Head of caudate nucleus (tissue), 42 donors: ENCODE measurements at regions not wholly inside any gene's neighbourhood (a gene's known extent, or its start where the extent isn't known, plus 50 kb on each side); places are given as distances from the start of the nearest gene placed in this dataset.

Source experiments
- DNase-seq, 42 donors: peaks; one replicate each; pipeline versions ENCODE4 v3.0.0 to v3.0.0-alpha.2; 2020 to 2021; ENCODE audit warnings: mixed read lengths in 7 of 42
- intact Hi-C: fragments of 100-400 bp; cut with DNase I; formaldehyde crosslinking; loops from one replicate; pipeline ENCODE4 v1.15.0; 2022

- no peak for DNase-seq
- intact Hi-C loops, result no loop called here
Measured at GRCh38 chr6:47360388-47360787, 50.7 kb upstream of the TNFRSF21 start.

DNA sequence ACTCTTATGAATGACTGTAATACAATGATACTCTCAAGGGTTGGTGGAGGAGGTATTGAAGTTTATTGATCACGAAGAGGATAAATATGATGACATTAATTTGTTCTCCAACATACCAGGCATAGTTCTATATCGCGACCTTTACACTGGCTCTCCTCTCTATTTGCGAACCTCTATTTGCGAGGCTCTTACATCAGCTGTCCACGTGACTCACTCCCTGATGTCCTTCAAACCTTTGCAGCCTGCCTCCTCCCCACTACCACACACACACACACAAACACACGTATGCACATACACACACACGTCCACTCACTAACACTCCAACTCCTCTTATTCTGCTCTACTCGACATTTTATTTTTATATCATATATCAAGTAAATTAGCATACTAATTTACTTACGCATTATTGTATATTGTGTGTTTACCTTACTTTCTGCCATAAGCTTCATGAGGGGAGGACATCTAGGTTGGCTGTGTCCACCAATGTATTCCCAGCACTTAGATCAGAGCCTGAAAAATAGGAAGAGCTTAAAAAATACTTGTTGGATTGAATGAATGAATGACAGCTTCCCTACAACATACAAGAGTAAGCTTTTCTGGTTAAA, 53.3 kb upstream of the TNFRSF21 start:
- intact Hi-C loops, result no loop called here
- DNase-seq, result no peak

- DNase-seq, result no peak
- intact Hi-C loops, result no loop called here
Measured at GRCh38 chr6:47363736-47364135, 54.0 kb upstream of the TNFRSF21 start.

DNA sequence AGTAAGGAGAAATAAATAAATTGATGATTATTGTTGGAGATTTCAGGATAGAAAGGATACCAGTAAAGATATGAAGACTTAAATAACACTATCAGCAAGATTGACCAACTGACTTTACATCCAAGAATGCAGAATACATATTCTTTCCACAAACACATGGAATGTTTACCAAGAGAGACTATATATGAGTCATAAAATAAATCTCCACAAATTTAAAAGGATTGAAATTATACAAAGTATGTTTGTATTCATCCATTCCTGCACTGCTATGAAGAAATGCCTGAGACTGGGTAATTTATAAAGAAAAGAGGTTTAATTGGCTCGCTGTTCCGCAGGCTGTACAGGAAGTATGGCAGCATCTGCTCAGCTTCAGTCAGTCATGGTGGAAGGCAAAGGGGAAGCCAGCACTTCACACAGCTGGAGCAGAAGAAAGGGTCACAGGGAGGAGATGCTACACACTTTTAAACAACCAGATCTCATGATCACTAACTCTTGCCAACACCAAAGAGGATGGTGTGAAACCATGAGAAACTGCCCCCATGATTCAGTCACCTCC, 56.7 kb upstream of the TNFRSF21 start:
- intact Hi-C loops, result no loop called here
- DNase-seq, result no peak

GRCh38 chr6:47371139-47371869, 61.6 kb upstream of the TNFRSF21 start:
- DNase-seq, result no peak
- intact Hi-C loops, result no loop called here

GRCh38 chr6:47371870-47372255, 62.2 kb upstream of the TNFRSF21 start:
- intact Hi-C loops, result no loop called here
- DNase-seq, result no peak

DNA sequence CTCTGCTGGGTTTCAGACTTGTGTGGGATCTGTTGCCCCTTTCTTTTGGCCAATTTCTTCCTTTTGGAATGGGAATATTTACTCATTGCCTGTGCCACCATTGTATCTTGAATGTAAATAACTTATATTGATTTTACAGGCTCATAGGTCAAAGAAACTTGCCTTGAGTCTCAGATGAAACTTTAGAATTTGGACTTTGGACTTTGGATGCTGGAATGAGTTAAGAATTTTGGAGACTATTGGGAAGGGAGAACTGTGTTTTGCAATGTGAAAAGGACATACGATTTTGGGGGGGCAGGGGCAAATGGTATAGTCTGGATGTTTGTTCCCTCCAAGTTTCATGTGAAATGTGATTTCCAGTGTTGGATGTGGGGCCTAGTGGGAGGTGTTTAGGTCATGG, 62.6 kb upstream of the TNFRSF21 start:
- intact Hi-C loops, result no loop called here
- DNase-seq, result no peak

DNA sequence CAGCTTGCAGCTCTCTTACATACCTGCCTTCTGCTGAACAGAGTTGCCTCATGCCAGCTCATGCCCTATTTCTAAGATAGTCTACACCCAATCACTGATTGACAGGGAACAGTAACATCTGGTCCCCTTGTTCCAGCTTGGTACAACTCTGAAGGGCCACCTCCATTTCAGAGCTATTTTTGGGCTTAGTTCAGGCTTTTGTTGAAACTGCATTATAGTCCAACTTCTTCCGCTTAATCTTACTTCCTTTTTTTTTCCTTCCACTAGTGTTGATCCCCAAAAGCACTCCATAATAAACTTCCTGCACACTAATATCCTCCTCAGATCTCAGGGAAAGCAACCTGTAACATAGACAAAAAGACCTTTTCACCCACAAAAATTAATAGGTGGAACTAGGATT, 65.7 kb upstream of the TNFRSF21 start:
- intact Hi-C loops, result no loop called here
- DNase-seq, result no peak

- intact Hi-C loops, result no loop called here
- no peak for DNase-seq
Measured at GRCh38 chr6:47376930-47377329, 67.2 kb upstream of the TNFRSF21 start.

GRCh38 chr6:47377971-47378370, 68.3 kb upstream of the TNFRSF21 start:
- intact Hi-C loops, result no loop called here
- no peak for DNase-seq

DNA sequence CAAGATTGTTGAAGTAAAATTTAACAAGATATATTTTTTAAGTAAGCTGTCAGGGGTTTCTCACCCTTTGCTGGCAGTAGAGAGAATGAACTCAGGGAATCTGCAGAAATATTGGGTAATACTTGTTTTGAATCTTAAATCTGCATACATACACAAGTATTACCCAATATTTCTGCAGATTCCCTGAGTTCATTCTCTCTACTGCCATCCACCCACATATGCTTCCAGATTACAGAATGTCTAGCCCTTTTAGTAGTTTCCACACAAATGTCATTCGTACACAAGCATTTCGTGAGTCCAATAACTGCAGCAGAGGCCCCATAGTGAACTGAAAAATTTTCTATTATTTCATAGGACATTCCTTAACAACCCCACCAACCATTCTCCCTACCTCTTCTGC, 69.6 kb upstream of the TNFRSF21 start:
- no peak for DNase-seq
- intact Hi-C loops, result no loop called here

DNA sequence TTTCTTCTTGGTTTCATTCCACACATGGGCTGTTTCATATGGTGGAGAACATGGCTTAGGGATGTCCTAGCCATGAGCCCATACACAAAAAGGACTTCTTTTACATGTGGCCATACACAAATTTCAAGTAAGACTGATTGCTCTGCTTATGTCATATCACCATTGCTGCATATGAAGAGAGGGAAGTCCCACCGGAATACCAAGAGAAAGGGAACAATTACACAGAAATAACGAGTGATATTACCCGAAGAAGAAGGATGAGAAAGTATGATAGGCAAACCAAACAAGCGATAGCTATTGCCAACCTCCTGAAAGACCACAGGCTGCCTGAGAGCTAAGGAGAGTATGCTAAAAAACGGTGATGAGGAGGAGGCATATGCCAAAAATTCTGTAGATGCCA, 70.5 kb upstream of the TNFRSF21 start:
- DNase-seq, result no peak

GRCh38 chr6:47381036-47381435, 71.3 kb upstream of the TNFRSF21 start:
- intact Hi-C loops, result no loop called here
- DNase-seq, result no peak

More for the DNA sequence above, 70.5 kb upstream of the TNFRSF21 start:
- intact Hi-C loops, result no loop called here

- intact Hi-C loops, result no loop called here
- no peak for DNase-seq
Measured at GRCh38 chr6:47383360-47383759, 73.7 kb upstream of the TNFRSF21 start.

DNA sequence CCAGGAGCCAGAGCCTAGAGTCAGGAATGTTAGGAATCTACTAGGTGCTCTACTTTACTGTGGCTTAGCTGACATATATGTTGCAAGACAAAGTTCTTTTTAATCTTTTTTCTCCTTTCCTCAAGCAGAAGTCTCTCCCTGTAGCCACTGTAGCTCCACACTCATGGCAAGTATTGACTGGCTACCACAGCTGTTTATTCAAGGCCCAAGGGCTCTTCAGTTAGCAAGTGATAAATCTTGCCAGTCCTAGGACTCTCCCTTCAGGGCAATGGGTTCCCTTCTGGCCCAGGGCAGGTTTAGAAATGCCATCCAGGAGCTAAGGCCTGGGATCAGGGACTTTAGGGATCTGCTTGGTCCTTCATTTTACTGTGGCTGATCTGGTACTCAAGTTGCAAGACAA, 82.0 kb upstream of the TNFRSF21 start:
- no peak for DNase-seq
- intact Hi-C loops, result no loop called here

GRCh38 chr6:47392251-47392650, 82.5 kb upstream of the TNFRSF21 start:
- no peak for DNase-seq
- intact Hi-C loops, result no loop called here

GRCh38 chr6:47396401-47397069, 81.1 kb upstream of the CD2AP start:
- intact Hi-C loops, result no loop called here
- no peak for DNase-seq

- intact Hi-C loops, result no loop called here
- no peak for DNase-seq
Measured at GRCh38 chr6:47400581-47400980, 77.0 kb upstream of the CD2AP start.

DNA sequence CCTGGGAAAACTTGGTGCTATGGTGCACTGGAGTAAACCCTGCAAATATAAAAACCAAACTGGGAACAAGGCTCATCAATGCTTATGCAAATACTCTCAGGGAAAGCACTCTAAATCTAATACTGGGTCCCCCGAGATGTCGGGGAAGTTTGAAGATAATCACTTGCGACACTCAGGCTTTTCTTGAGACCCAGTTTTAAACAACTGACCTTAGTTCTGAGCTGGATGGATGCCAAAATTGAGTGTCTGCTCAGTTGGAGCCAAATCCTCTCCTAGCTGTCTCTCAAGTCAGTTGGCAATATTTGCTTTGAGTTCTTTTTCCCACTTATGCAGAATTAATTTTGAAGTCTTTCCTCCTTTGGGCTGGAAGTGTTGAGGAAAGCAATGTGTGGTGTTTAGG, 75.5 kb upstream of the CD2AP start:
- DNase-seq, result no peak
- intact Hi-C loops, result no loop called here

DNA sequence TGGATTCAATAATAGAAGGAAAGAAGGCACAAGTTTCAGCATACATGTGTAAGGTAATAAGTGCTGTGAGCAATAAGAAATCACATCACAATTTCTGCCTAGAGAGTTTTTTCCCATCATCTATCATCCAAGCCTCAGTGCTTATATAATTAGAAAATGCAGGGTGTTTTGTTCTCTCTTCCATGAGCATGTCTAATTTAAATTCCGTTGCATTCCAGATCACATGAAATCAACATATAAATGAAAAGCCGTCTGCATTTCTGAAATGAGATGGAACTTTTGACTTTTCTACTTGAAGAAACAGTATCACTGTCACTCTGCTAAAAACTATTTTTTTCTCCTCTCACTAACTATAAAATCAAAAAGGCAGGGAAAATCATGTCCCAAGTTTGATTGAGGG, 74.5 kb upstream of the CD2AP start:
- intact Hi-C loops, result no loop called here
- DNase-seq, result no peak

DNA sequence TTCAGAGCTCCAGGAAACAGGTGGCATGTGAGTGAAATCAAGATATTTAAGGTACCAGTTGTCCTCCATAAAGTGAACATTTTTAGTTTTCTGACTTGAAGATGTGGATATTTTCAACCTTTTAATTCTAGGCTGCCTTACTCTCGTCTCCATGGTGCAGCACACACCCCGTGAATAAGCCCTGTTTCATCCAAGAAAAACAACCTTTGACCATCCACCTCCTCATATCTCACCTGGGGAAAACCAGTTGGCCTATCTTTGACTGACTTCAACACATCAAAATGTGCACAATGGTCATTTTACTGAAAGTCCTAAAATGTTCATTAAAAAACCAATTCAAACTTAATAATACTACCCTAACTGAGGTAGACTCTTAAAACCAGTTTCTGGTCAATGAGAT, 73.8 kb upstream of the CD2AP start:
- intact Hi-C loops, result no loop called here
- no peak for DNase-seq
